ENCODE measurements at regions not wholly inside any gene's neighbourhood (a gene's known extent, or its start where the extent isn't known, plus 50 kb on each side); places are given as distances from the start of the nearest gene placed in this dataset.

- TF ChIP-seq POLR2A (IDR thresholded peaks at IDR 0.05) (no peak), CTCF (IDR thresholded peaks at IDR 0.05) (no peak), POLR2AphosphoS5 (IDR thresholded peaks at IDR 0.05) (no peak)
Observed at GRCh38 chr20:43328697-43329096, 129.0 kb upstream of the SRSF6 start.
